ENCODE measurements at regions not wholly inside any gene's neighbourhood (a gene's known extent, or its start where the extent isn't known, plus 50 kb on each side); places are given as distances from the start of the nearest gene placed in this dataset.

DNA sequence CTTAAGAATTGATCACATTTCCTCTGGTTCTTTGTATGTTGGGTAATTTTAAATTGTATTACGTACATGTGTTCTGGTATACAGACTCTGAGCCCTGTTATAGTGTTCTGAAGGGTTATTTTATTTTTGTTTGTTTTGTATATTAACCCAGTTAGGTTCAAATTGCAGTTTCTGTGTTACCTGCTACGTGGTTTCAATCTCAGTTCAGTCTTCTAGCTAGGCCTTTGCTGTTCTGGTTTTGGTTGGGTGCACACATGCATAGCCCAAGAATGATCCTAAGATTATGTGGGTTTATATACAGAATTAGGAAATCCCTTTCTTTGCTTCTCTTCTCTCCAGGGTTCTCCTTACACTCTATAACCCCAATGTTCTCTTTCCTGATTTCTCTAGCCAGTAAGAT is 161.0 kb downstream of the PPP1R2C start:
- no peak for DNase-seq

DNA sequence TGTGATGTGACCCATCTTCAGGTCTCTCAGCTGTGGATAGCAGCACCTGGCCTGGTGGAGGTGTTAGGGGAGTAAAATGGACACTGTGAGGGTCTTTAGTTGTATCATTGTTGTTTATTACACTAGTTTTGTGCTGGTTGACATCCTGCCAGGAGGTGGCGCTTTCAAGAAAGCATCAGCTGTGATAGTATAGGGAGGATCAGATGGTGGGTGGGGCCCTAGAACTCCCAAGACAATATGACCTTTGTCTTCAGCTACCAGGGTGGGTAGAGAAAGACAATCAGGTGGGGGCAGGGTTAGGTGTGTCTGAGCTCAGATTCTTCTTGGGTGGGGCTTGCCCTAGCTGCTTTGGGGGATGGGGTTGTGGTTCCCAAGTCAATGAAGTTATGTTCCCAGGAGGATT is 162.8 kb downstream of the PPP1R2C start:
- peak; percentile 13 for DNase-seq

DNA sequence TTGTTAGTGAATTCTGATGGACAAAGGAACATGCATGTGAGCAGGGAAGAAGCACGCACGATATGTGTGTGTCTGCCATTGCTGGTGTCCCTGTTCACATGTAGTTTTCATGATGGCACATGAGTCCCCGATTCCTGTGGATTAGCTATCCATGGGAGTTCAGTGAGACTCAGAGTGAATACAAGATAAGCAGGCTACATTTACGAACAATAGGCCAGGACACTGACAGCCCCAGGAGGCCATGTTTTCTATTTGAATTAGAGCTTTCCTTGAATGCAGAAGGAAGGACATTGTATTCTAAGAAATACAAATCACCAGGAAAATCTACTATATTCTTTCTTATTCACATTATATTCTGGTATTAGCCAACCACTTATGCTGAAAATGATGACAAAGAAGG is 171.4 kb downstream of the PPP1R2C start:
- DNase-seq: no peak

DNA sequence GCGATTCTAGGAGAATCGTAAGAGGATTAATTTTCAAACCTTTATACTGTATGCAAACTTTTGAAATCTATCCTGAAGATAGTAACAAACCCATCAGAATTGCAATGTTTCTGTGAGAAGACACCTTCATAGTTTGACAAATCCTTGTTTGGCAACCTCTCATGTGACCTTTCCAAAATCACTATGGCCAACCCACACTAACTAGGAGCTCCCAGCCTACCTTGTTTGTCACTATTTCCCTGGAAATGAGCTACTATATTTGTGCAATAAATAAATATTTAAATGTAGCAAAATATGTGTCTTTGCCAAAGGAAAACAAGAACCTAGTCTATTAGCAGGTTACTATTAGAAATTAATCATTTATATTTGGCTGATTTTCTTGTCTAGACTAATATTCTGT is 173.7 kb downstream of the PPP1R2C start:
- DNase-seq: no peak

DNA sequence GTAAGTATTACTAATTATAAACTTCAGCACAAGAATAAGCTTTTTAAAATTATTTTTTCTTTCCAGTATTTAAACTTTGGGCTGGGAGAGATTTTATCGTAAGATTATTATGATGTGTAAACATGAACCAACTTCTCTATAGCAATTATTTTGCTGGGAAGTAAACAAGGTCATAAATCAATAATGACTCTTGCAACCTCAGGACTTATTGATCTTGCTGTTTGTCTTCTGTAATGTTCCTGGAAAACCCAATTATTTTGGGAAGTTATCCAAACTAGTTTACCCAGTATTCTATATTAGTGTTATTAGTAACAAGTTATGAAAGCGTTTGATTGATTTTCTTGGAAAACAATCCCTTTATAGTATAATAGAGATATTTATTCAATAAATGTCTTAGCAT is 174.9 kb downstream of the PPP1R2C start:
- no peak for DNase-seq

DNA sequence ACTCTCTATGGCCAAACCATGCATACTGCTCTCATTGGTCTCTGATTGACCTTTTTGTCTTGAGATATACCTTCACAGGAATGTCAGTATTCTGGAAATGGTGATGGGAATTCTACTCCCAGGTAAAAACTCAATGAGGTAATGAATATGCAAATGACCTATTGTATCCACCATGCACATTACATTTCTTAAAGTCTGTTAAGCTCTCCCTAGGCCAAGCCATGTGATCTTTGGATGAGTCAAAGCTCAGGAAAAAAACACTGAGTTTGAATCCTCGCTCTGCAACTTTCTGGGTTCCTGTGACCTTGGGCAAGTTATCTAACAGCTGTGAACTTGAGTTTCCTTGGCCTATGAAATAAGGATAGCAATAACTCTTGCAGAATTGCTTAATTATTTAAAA is 175.4 kb downstream of the PPP1R2C start:
- no peak for DNase-seq

DNA sequence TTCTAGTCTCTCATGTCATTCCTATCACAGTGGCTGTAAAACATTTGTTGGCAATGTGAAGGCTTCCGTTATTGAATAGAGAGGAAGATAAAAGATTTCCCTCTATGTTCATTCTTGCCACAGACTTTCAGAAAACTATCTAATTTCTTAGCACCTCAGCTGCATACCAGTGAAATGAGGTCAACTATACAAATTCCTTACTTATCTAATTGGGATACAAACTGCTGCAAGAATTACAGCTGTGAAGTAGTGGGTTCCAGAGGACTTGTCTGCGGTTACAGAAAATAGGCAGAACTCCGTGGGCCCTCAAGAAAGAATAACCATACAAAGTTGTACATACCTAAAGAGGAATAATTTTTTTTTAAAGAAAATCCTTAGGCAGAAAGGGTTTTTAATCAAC is 175.8 kb downstream of the PPP1R2C start:
- no peak for DNase-seq

DNA sequence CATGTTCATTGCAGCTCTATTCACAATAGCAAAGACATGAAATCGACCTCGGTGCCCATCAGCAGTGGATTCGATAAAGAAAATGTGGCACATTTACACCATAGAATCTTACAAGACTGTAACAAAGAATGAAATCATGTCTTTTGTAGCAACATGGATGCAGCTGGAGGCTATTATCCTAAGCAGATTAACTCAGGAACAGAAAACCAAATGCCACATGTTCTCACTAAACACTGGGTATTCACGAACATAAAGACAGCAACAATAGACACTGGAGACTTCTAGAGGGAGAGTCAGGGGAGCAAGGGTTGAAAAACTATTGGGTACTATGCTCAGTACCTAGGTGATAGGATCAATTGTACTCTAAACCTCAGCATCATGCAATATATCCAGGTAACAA is 180.5 kb downstream of the PPP1R2C start:
- DNase-seq: no peak

DNA sequence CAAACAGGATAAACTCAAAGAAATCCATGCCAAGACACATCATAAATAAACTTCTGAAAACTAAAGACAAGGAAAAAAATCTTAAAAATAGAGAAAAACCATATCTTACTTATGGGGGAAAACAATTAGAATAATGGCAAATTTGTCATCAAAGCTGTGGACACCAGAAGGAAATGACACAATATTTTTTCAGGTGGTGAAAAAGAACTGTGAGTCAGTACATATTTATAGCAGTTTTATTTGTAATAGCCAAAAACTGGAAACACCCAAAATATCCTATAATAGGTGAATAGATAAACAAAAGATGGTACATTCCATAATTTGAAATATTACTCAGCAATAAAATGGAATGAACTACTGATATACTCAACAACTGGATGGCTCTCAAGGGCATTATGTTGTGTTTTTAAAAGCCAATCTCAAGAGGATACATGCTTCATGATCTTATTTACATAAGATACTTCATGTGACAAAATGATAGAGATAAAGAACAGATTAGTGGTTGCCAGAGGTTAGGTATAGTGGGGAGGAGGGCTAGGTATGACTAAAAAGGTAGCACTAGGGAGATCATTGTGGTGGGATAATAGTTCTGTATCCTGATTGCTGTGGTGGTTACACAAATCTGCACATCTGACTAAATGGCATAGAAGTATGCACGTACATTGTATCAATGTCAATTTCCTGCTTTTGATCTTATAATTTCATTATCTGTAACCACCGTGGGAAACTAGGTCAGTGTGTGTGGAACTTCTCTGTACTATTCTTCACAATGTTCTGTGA is 191.9 kb downstream of the PPP1R2C start:
- DNase-seq: peak; percentile 3

DNA sequence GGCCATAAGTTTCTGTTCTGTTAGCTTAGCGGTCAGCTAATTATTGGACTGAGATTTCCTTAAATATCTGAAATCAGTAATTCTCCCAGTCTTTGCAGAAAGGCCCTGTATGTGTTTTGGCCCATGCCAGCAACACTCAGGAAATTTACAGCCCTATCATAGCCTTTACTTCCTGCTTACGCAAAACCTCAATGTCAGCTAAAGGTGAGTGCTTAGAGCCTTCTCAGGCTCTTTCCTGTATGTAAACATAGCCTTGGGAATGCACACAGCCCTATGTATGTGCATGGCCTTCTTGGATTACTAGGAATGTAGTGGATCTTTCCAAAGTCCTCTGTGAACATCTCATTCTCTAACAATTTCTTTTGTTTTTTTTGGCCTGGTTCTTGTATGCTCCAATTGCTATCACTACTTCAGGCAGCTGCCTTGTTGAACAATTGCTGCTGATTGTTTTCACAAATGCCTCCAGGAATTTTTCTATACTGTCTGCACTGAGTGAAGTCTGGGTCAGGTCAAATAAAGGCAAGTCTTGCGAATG is 200.0 kb downstream of the PPP1R2C start:
- peak; percentile 65 for DNase-seq

DNA sequence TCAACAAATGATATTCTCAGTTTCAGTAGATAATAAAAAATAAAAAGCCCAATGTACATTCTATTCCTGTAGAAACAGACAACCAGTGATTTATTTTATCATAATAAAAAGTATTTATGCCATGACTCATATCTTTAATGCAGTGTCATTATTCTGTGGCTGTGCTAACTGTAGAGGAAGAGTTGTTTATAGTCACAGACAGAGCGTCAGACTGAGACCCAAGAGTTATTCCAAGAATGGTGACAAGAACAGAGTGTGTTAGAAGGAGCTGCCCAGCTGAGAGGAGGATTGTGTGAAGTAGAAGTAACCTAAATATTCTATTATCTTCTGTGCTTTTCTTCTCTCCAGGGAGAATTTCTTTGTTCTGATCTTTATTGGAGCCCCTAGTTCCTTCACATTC is 210.7 kb downstream of the PPP1R2C start:
- DNase-seq: no peak

DNA sequence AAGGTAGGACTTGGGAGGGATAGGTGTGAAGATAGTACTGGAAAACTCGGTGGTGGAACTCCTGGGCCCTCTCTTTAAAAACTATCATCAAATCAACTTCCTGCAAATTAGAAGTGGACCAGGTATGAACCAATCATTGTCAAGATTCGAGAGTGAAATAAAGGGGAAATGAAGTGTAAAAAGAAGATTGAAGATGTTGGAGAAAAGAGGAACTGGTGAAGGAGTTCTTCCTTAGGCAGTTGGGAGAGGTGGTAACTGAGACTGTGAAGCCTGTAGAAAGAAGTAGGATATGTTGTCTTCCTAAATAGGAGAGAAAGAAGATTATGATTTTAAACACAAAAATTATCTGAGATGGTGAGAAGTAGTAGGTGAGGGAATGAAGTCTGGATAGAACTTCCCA is 212.2 kb downstream of the PPP1R2C start:
- DNase-seq: no peak

DNA sequence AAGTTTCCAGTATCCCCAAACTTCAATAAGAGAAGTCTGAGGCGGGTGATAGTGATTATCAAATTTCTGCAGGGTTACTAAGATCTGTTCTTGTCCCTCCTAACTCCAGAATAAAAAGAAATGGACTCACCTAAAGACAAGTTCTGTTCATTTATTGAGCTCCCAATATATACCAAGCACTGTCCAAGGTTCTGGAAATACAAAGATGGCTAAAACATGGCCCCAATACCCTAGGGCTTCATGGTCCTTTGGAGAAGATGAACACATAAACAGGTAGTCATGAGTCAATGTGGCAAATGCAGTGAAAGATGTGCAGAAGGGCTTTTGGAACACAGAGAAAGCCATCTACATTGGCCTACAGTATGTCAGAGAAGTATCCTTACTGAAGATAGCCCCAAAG is 231.2 kb downstream of the PPP1R2C start:
- no peak for DNase-seq

DNA sequence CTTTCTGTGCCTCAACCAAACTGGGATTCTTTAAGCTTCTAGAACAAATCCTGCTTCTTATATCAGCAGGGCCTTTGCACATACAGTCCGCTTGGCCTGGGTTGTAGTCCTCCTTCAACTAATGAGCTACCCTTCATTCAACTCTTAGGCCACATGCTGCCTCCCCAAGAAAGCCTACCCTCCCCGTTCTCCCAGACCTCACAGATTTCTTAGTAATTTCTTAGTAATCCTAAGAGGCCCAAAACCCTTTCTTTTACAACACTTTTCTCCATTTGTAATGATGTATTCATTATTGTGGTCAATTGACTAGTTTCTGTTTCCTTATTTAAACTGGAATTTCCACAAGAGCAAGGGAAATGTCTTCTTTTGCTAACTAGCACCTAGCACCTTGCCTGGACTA is 233.1 kb downstream of the PPP1R2C start:
- DNase-seq: no peak

DNA sequence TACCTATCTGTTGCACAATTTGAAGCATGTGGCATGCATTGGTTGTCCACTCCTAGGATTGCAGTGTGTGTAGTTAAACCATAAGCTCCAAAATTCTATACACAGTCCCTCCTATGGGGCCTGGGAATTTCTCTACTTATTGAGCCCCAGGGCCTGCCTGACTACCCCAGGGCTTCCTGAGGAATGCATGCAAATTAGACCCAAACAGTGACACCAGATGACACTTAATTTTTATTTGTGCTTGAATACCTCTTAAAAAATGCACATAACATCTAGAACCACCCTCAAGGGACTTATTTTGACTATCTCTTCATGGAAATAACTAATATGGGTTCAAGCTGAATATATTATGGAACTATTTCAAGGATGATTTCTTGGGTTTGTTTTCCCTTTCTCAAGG is 236.4 kb downstream of the PPP1R2C start:
- no peak for DNase-seq

DNA sequence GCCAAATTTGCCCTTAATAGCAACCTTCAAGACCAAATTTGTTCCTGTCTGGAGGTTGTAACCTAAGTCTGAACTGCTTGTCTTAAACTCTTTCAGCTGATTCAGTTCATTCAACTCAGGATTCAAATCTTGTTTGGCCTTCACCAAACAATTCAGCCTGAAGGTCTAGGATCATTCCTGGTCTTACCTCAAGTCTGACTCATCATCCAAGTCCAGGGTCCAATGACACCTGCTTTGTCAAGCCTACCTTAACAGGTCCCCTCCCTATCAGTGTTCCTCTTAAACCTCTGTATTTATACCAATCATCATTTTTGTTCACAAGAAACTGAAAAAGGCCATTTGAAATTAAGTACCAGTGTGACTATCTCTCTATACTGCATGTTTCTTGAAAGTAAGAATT is 237.8 kb downstream of the PPP1R2C start:
- no peak for DNase-seq

DNA sequence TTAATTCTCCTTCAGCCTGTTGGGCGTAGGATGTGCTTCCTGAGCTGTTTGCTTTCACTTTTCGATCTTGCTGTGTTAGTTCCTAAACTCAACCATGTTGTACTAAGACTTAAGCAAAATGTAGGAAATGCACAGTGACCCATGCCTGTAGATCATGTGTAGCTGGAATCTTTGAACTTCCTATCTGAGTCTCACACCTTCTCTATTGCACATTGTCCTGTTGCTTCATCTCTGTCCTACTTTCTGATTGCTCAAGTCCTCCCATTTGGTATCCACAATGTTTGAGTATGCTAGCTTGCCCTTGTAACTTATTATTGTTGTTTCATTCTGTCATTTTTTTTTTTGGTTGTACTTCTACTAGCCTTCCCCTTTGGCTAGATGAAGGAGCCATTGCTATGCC is 239.6 kb downstream of the PPP1R2C start:
- DNase-seq: no peak

DNA sequence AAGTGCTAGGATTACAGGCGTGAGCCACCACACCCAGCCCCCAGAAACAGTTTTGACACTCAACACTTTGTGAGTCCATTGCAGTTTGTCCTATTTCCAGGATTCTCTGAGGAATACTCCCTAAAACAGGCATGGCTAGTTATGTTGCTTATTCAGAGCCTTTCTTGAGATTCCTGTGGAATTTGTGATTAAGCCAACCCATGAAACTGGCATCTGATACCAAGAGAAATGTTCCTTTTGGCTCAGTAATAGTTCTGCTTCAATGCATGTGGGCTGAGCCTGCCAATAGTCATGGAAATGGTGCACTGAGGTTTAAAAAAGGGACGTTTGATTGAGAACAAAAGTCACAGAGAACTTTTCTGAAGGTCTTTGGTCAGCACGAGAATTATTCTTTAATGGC is 241.7 kb downstream of the PPP1R2C start:
- no peak for DNase-seq

DNA sequence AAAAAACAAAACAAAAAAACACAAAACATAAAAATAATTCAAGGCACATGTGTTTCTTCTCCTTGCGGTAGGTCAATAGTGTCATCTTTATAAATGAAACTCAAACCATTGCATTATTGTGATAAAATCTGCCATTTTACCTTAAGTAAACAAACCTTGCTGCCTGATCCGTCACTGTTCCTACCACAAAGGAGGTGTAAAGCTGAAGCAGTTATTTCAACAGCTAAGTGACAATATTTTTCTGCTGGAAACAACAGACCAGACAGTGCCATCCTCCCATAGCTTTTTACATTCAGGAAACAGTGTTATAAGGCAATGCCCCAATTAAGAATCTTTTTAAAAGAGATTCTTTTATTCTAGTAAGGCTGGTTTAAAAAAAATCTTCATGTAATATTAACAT is 242.7 kb downstream of the PPP1R2C start:
- no peak for DNase-seq

DNA sequence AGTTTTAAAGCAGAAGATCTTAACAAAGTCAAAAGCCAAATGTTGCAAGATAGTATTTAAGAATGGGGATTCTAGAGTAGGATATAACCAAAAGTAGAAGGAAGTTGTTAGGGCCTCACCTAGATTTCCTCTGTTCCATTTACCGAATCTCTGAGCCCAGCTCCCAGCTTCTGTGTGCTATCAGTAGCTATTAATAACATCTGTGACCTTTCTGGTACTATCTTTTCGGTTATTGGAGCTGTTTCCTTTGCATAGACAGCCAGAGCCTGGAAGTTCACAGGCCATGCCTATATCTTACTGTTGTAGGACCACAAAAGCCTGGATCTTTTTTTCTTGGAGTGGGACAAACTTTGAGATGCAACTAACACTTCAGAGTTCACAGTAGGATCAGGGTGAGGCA is 244.2 kb downstream of the PPP1R2C start:
- DNase-seq: no peak

DNA sequence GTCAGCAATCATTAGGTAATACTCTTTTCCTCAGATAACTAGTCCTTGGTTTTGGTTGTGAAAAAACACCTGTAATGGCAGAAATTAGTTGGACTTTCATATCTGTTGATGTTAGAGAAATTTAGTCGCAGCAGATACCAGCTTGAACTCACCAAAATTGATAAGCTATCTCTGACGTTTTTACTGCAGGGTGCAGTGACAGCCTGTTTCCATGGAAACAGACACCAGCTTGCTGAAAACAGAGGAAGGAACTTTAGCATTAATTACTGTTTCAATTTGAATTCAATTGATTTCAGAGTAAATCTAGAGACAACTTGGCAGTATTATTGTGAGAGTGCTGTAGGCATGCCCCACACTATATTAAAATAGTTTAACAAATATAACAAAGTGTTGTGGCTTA is 246.5 kb downstream of the PPP1R2C start:
- peak; percentile 2 for DNase-seq

DNA sequence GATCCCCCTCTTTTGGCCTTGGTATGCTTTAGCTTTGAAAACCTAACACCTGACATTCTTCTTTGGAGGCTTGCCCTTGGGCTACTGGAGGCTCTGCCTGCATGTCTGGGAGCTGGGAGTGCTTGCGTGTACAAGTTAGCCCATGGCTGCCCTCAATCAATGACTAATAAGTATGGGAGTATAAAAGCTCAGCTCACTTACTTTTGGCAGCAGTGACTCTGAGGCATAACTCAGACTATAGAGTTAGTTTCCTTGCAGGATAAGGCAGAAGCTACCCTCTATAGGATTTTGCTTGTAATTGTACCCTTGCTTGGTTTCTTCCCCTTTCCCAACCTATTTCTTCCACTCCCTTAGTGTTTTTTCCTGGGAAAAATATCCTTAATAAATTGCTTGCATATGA is 247.9 kb downstream of the PPP1R2C start:
- peak; percentile 14 for DNase-seq

DNA sequence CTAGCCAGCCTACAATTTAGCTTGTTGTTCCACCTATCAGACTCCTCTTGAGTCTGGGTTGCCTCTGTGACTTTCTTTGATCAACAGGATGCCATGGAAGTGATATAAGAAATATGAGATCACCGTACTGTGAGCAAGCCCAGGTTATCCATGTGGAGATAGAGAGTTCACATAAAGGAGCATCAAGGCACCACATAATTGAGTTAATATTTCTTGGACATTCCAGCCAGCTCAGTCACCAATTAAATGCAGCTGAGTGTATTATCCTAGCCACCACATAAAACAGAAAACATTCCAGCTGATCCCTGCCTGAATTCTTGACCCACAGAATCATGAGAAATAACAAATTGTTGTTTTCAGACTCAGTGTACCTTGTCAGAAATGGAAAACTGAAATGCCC is 253.6 kb downstream of the PPP1R2C start:
- DNase-seq: no peak

DNA sequence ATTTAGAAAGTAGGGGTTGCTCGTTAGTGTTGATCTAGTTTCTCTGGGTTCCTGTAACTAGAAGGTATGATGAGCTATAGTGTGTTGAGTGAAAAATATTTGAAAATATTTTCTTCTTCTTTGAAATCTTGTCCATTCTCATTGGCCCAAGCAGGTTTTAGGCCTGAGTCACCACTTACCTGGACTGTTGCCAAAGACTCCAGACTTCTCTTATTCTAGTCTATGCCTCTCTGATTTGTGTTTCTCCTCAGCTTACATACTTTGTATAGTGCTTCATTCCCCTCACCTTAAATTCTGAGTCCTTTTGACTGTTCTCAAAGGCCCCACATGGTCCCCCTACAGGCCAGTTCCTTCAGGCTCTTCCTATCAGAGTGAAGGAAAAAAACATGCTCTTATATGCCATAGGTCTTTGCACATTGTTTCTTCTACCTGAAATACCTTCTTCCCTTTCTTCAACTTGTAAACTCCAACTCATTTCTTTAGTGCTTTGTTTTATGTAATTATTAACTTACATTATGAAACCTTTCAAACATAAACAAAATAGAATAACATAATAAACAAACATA is 258.2 kb downstream of the PPP1R2C start:
- DNase-seq: peak; percentile 30

DNA sequence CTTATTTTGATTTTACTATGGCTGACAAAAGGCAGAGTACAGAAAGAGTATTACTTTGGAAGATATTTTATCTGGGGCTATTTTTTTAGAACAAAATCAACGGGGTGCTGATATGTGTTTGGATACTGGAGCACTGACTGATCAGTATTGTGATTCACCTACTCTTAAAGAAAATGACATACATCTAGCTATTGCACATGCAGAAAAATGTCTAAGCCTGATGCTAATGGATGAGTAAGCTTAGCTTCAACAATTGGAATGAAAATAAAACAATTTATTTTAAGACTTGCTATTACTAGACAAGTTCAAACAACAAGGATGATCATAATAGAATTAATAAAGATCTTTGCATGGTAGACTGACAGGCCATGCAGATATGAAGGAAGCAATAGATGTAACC is 262.0 kb downstream of the PPP1R2C start:
- DNase-seq: no peak
